LNCAP (cell line): ENCODE measurements at regions not wholly inside any gene's neighbourhood (a gene's known extent, or its start where the extent isn't known, plus 50 kb on each side); places are given as distances from the start of the nearest gene placed in this dataset.

ENCODE experiments used
- TF ChIP-seq, protein P1 (sequence below): fragments of 450-650 bp; IDR thresholded peaks from 2 replicates; pipeline ENCODE4 v1.5.1; 2017; ENCODE audit warnings: mild to moderate bottlenecking

DNA sequence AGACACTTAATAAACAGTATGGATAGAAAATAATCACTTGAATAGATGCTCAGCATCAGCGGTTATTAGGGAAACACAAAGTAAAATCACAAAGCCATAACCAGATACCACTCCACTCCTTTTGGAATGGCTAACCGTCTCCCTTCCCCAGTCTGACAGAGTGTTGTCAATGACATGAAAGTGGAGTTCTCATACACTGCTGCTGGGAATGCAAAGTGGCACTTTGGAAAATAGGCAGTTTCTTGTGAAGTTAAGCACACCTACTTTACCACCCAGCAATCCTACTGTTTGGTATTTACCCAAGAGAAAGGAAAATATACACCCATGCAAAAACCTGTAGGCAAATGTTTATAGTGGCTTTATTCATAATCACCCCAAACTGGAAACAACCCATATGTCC lies 81.0 kb upstream of the KLHL25 start:
- TF ChIP-seq, protein P1, sequence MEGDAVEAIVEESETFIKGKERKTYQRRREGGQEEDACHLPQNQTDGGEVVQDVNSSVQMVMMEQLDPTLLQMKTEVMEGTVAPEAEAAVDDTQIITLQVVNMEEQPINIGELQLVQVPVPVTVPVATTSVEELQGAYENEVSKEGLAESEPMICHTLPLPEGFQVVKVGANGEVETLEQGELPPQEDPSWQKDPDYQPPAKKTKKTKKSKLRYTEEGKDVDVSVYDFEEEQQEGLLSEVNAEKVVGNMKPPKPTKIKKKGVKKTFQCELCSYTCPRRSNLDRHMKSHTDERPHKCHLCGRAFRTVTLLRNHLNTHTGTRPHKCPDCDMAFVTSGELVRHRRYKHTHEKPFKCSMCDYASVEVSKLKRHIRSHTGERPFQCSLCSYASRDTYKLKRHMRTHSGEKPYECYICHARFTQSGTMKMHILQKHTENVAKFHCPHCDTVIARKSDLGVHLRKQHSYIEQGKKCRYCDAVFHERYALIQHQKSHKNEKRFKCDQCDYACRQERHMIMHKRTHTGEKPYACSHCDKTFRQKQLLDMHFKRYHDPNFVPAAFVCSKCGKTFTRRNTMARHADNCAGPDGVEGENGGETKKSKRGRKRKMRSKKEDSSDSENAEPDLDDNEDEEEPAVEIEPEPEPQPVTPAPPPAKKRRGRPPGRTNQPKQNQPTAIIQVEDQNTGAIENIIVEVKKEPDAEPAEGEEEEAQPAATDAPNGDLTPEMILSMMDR: no peak

DNA sequence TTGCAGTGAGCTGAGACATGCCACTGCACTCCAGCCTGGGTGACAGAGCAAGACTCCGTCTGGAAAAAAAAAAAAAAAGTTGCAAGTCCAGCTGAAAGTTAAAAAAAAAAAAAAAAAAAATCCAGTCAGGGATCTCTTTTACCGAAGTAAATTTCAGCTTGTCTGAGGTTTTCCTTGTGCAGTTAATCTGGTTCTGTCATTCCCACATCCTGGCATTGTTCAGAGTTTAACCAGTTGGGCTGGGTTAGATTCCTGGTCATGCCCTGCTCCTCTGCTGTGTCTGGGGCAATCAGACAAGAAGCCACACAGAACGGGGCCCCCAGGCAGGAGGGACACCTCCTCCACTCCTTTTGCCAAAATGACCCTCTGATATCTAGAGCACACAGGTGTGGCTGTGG lies 84.1 kb upstream of the KLHL25 start:
- TF ChIP-seq, protein P1: no peak

DNA sequence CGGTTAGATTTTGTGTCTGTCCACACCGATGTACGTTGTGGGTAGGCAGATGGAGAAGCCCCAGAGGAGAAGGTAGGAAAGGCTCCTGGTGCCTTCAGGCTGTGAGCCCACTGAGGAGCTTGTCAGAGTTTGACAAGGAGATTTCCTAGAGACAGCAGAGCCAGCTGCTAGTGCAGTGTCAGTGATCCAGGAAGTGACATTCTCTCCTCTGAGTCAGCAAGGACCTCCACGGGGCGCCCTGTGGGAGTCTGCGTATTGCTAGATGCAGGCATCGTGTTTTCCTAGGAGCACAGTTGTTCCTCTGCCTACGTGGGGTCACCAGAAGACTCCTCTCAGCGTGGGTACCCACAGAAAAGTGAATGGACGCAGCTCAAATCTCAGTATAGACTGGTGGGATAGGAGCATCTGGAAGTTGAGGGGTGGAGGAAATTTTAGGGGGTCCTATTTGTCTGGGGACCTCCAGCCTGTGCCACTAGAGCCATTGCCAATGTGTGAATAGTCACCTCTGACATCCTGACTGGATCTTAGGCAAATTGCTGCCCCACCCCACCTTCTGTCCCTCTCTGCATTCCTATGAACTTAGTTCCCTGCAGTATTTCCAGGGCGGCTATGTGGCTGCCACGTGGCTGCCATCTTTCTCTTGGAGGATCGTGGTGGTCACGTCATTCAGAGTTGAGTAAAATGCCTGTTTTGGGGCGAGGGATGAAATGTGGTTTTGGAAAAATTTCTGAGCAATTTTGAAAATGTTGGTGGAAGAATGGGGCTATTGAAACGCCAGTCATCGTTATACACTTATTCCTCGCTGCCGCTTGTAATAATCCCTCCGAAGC lies 84.8 kb upstream of the KLHL25 start:
- TF ChIP-seq, protein P1: no peak

DNA sequence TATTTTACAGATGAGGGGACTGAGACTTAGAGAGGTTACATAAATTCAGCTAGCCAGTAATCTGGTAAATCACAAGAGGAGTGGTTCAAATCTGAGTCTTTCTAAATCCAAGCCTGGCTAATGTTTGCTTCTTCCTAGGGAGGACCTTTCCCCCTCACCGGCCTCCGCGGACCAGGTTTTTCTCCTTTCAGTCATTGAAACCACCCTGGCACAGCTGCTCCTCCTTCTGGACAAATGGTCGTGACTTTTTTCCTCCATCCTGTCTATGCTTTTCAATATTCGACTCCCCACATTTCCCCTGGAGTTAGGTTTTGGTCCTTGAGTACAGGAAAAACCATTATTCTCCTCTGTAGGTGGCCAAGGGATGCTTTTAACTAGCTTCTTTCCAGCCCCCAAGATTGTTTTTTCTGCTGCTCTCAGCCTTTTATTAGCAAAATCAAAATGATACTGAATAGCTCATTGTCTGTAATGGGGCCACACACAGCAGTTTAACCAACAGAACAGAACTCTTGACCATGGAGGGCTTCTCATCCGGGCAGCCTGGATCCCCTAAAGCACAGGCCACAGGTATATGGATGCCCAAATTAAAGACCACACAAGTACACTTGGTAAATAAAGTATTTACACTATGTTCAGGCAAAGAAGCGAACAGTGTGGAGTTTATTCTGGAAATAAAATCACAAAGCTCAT lies 85.9 kb upstream of the KLHL25 start:
- TF ChIP-seq, protein P1: no peak

DNA sequence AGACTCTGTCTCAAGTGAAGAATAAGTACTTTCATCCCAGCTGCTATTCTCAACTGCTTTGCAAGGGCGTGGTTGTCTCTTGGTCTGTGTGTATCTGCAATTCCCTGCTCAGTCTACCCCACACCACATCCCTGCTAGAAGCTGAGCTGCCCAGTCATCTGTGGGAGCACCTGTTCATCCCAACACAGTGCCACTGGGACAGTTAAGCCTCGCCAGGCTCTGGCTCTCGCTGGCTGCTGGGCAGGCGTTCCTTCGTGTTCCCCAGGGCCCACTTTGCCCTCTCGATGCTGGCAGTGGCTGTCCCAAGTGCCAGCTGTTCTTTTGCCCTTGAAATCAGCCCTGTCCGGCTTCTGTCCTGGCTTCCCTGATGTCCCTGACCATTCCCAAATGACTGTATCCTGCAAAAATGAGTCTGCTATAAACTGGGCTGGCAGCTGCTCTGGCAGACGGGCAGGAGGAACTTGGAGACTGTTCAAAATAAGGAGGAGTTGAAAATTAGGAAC lies 91.6 kb upstream of the KLHL25 start:
- TF ChIP-seq, protein P1: no peak

DNA sequence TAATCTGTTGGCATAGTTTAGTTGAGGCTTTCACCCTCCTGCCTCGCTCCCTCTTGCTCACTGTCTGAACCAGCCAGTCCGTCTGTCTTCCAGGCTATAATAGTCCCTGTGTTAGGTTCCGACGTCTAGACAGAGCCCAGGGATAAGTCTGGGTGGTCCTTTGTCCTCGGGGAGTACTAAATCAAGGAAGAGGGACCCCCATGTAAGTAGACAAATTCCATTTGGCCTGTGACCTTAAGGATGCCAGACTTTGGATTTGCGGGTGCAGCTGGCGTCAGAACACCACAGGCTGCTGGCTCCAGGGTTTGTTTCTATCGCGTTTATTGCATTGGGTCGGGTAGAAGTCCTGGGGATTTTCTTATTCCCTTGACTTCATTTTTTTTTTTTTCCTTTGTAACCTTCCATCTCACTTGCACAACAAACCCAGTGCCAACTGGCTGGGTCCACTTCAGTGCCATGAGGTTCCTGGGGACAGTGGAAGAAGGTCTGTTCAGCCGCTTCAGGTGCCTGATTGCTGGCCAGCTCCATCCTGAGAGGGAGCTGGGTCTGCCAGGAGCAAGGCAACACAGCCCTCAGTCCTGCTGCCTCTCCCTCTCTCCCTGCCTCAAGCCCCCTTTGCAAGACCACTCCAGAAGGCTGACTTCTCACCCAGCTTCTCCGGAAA lies 95.4 kb upstream of the KLHL25 start:
- TF ChIP-seq, protein P1: no peak

DNA sequence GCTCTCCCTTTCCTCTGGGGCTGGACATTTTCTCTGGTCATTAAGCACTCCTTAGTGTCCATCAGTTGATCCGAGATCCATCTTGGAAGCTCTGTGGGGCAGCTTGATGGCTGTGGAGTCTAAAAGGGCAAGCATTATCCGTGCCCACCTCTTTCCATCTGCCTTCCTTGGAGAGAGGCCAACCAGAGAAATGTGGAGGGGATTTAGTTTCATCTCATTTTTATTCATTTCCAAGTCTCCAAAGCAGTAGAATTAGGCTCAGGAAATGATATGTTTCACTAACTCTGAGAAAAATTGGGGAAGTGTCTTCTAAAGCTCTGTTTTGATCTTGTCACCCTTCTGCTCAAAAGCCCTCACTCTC lies 95.9 kb upstream of the KLHL25 start:
- TF ChIP-seq, protein P1: no peak
